IMR-90 (cell line): ENCODE measurements at regions not wholly inside any gene's neighbourhood (a gene's known extent, or its start where the extent isn't known, plus 50 kb on each side); places are given as distances from the start of the nearest gene placed in this dataset.

Experiments
- ATAC-seq: fragments of 200-7000 bp; cut with Tn5 transposase; 2 replicates; pipeline ENCODE4 v1.9.1; 2020; ENCODE audit warnings: low read depth, mild to moderate bottlenecking, moderate library complexity
- BruUV-seq: library from RNA; stranded (reverse); fragments of 400-500 nt; replicated peaks from 2 replicates; lab custom pipeline; 2021; lab: Mats Ljungman, UMichigan
- CTCF ChIA-PET: fragments of 300-600 bp; formaldehyde crosslinking; extraction: SDS; loops from one replicate; lab custom pipeline; 2021; ENCODE audit warnings: antibody characterized with exemption; lab: Yijun Ruan, JAX
- POLR2A ChIA-PET: fragments of 300-600 bp; sonication (Branson Sonifier 250); formaldehyde crosslinking; loops from one replicate; lab custom pipeline; 2022; ENCODE audit warnings: antibody characterized with exemption; ENCODE audit not compliant: unreplicated experiment; lab: Charles Lee
- DNase-seq: peaks from one replicate; pipeline ENCODE4 v3.0.0; 2013
- H2AFZ ChIP-seq: replicated peaks from 2 replicates; pipeline ENCODE3; 2013; ENCODE audit warnings: low read length, mild to moderate bottlenecking; ENCODE audit not compliant: poor library complexity
- H2AK5ac ChIP-seq: 2 replicates; pipeline ENCODE4 v1.6.1; 2013; ENCODE audit warnings: low read depth, low read length, inconsistent platforms
- H2AK9ac ChIP-seq: replicated peaks from 2 replicates; pipeline ENCODE3; 2013; ENCODE audit warnings: mild to moderate bottlenecking, low read depth, low read length, moderate library complexity; ENCODE audit not compliant: poor library complexity
- H2BK120ac ChIP-seq: 2 replicates; pipeline ENCODE4 v1.6.1; 2013; ENCODE audit warnings: low read depth, low read length, inconsistent platforms
- H2BK15ac ChIP-seq: 3 replicates; pipeline ENCODE4 v1.6.1; 2013; ENCODE audit warnings: low read depth, low read length, inconsistent platforms
- H2BK20ac ChIP-seq: 2 replicates; pipeline ENCODE4 v1.6.1; 2013; ENCODE audit warnings: low read depth, mild to moderate bottlenecking, inconsistent platforms, low read length, moderate library complexity
- H2BK5ac ChIP-seq: 2 replicates; pipeline ENCODE4 v1.6.1; 2013; ENCODE audit warnings: mild to moderate bottlenecking, low read depth, low read length, inconsistent platforms; ENCODE audit not compliant: poor library complexity, severe bottlenecking
- H3K14ac ChIP-seq: replicated peaks from 2 replicates; pipeline ENCODE4 v1.6.1; 2013; ENCODE audit warnings: low read depth, low read length, inconsistent platforms
- H3K18ac ChIP-seq: 2 replicates; pipeline ENCODE4 v1.6.1; 2013; ENCODE audit warnings: low read depth, low read length, control low read depth
- H3K23ac ChIP-seq: 2 replicates; pipeline ENCODE4 v1.6.1; 2013; ENCODE audit warnings: low read depth, low read length, inconsistent platforms
- H3K27ac ChIP-seq: 2 replicates; pipeline ENCODE4 v1.5.1; 2013; ENCODE audit warnings: mild to moderate bottlenecking, control low read depth, low read length; ENCODE audit not compliant: insufficient read depth
- H3K27me3 ChIP-seq: 2 replicates; pipeline ENCODE4 v1.6.1; 2013; ENCODE audit warnings: low read length; ENCODE audit not compliant: control insufficient read depth, insufficient read depth
- H3K36me3 ChIP-seq: 2 replicates; pipeline ENCODE4 v1.6.1; 2013; ENCODE audit warnings: low read length, mixed read lengths; ENCODE audit not compliant: control insufficient read depth, insufficient read depth
- H3K4ac ChIP-seq: 2 replicates; pipeline ENCODE4 v1.6.1; 2013; ENCODE audit warnings: low read depth, low read length, inconsistent platforms
- H3K4me1 ChIP-seq: 2 replicates; pipeline ENCODE4 v1.6.1; 2013; ENCODE audit warnings: low read length, mixed read lengths; ENCODE audit not compliant: control insufficient read depth, insufficient read depth
- H3K4me2 ChIP-seq: 2 replicates; pipeline ENCODE4 v1.6.1; 2013; ENCODE audit warnings: low read depth, mild to moderate bottlenecking, control low read depth, low read length, moderate library complexity
- H3K4me3 ChIP-seq: 2 replicates; pipeline ENCODE4 v1.5.1; 2013; ENCODE audit warnings: low read depth, mild to moderate bottlenecking, control low read depth, low read length, moderate library complexity; ENCODE audit not compliant: insufficient read depth
- H3K56ac ChIP-seq: 2 replicates; pipeline ENCODE4 v1.6.1; 2013; ENCODE audit warnings: low read length, inconsistent platforms; ENCODE audit not compliant: insufficient read depth; ENCODE audit errors: extremely low read depth
- H3K79me1 ChIP-seq, 2 experiments: 2 replicates each; pipeline ENCODE4 v1.6.1; 2013; ENCODE audit warnings: low read length in 2 of 2, inconsistent platforms in 1 of 2, low read depth in 1 of 2
- H3K9ac ChIP-seq: 2 replicates; pipeline ENCODE4 v1.6.1; 2013; ENCODE audit warnings: low read depth, low read length, control low read depth
- H3K9me1 ChIP-seq: 2 replicates; pipeline ENCODE4 v1.6.1; 2013; ENCODE audit warnings: low read length, inconsistent platforms; ENCODE audit not compliant: insufficient read depth
- H3K9me3 ChIP-seq: 2 replicates; pipeline ENCODE4 v1.6.1; 2013; ENCODE audit warnings: low read length; ENCODE audit not compliant: control insufficient read depth, insufficient read depth
- H4K20me1 ChIP-seq: 2 replicates; pipeline ENCODE4 v1.6.1; 2013; ENCODE audit warnings: low read length, inconsistent platforms; ENCODE audit not compliant: insufficient read depth
- H4K5ac ChIP-seq: 2 replicates; pipeline ENCODE4 v1.6.1; 2013; ENCODE audit warnings: mild to moderate bottlenecking, low read depth, low read length, control low read depth
- H4K8ac ChIP-seq, 2 experiments: 2 replicates each; pipeline ENCODE4 v1.6.1; 2013; ENCODE audit warnings: low read depth in 2 of 2, low read length in 2 of 2, control low read depth in 1 of 2, inconsistent platforms in 1 of 2
- H4K91ac ChIP-seq: 2 replicates; pipeline ENCODE4 v1.6.1; 2013; ENCODE audit warnings: low read depth, low read length, inconsistent platforms; ENCODE audit not compliant: insufficient read depth
- BHLHE40 ChIP-seq: fragments of 150-350 bp; IDR thresholded peaks from 2 replicates; pipeline ENCODE4 v1.6.1; 2016; ENCODE audit warnings: mild to moderate bottlenecking, low read depth, low read length
- CEBPB ChIP-seq: IDR thresholded peaks from 2 replicates; pipeline ENCODE4 v1.6.1; 2012; ENCODE audit warnings: low read depth, low read length, improper control_type of control experiment
- CHD1 ChIP-seq: IDR thresholded peaks from 2 replicates; pipeline ENCODE4 v1.6.1; 2012; ENCODE audit warnings: low read depth, low read length, improper control_type of control experiment
- FOS ChIP-seq: fragments of 150-350 bp; IDR thresholded peaks from 2 replicates; pipeline ENCODE4 v1.6.1; 2016; ENCODE audit warnings: low read depth, low read length
- MAFK ChIP-seq: IDR thresholded peaks from 2 replicates; pipeline ENCODE4 v1.6.1; 2012; ENCODE audit warnings: low read depth, low read length, improper control_type of control experiment
- MAZ ChIP-seq: IDR thresholded peaks from 2 replicates; pipeline ENCODE4 v1.6.1; 2012; ENCODE audit warnings: low read depth, mild to moderate bottlenecking, low read length, improper control_type of control experiment, moderate library complexity, borderline replicate concordance
- MXI1 ChIP-seq: IDR thresholded peaks from 2 replicates; pipeline ENCODE4 v1.6.1; 2012; ENCODE audit warnings: low read depth, mild to moderate bottlenecking, low read length, moderate library complexity, borderline replicate concordance
- NFE2L2 ChIP-seq: fragments of 150-350 bp; IDR thresholded peaks from 2 replicates; pipeline ENCODE4 v1.6.1; 2016; ENCODE audit warnings: low read depth, mild to moderate bottlenecking, low read length
- POLR2A ChIP-seq: IDR thresholded peaks from 2 replicates; pipeline ENCODE4 v1.6.1; 2012; ENCODE audit warnings: mild to moderate bottlenecking, low read depth, low read length
- RAD21 ChIP-seq: IDR thresholded peaks from 2 replicates; pipeline ENCODE4 v1.6.1; 2012; ENCODE audit warnings: low read length, improper control_type of control experiment
- RCOR1 ChIP-seq: IDR thresholded peaks from 2 replicates; pipeline ENCODE4 v1.6.1; 2012; ENCODE audit warnings: mild to moderate bottlenecking, low read length, improper control_type of control experiment; ENCODE audit not compliant: insufficient replicate concordance
- RFX5 ChIP-seq: IDR thresholded peaks from 2 replicates; pipeline ENCODE4 v1.8.0; 2012; ENCODE audit warnings: low read depth, mild to moderate bottlenecking, low read length, moderate library complexity
- SMC3 ChIP-seq: fragments of 150-350 bp; IDR thresholded peaks from 2 replicates; pipeline ENCODE4 v1.6.1; 2016; ENCODE audit warnings: low read depth, mild to moderate bottlenecking, antibody characterized with exemption, low read length, moderate library complexity
- WGBS, 2 experiments: methylation state at CpG; one replicate each; pipeline versions ENCODE4 v1.1.5 to v1.1.7; 2013; ENCODE audit warnings: missing lambda C conversion rate in 2 of 2; ENCODE audit not compliant: insufficient read length in 1 of 2; ENCODE audit errors: extremely low coverage in 2 of 2; 5-methylcytosine and 5-hydroxymethylcytosine counted together
- dilution Hi-C: fragments of 300-500 bp; cut with HindIII; formaldehyde crosslinking; loops from one replicate; pipeline ENCODE4 v1.14.3; 2018; ENCODE audit warnings: low sequenced_read_pairs; ENCODE audit not compliant: unreplicated experiment
- in situ Hi-C: fragments of 300-500 bp; cut with MboI; formaldehyde crosslinking; loops from 3 replicates; pipeline ENCODE4 v1.14.3; 2019; ENCODE audit warnings: low sequenced_read_pairs, inconsistent platforms, mixed read lengths
- intact Hi-C: fragments of 100-400 bp; cut with micrococcal nuclease; formaldehyde crosslinking; loops from 2 replicates; pipeline ENCODE4 v1.10.0; 2022
- TF ChIP-seq, protein P1 (sequence below): fragments of 150-350 bp; IDR thresholded peaks from 2 replicates; pipeline ENCODE4 v1.6.1; 2016; ENCODE audit warnings: low read depth, mild to moderate bottlenecking, low read length, moderate library complexity, borderline replicate concordance
- TF ChIP-seq, protein P2 (sequence below): fragments of 150-350 bp; IDR thresholded peaks from 2 replicates; pipeline ENCODE4 v1.6.1; 2017; ENCODE audit warnings: mild to moderate bottlenecking, antibody characterized with exemption, low read length, low read depth
- TF ChIP-seq, protein P3 (sequence below): conservative IDR thresholded peaks from 2 replicates; pipeline ENCODE4 v1.5.1; 2012; ENCODE audit warnings: mild to moderate bottlenecking, low read depth, low read length, improper control_type of control experiment

DNA sequence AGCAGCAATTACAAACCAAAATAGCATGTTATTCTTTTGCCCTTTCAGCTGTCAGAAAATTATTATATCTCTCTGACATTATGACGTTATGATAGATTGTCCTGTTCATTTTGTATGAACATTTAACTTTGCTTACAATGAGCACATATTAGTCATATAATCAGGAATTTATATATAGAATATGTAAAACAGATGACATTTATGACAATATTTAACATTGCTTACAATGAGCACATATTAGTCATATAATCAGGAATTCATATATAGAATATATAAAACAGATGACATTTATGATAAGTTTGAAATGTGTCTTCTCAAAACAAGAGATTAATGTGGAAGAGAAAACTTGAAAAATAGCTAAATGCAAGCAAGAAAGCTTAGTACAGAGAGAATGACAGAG, 1180.2 kb downstream of the CDH12 start:
- no peak overlapping the region for H2BK120ac ChIP-seq
- H4K20me1 ChIP-seq: no peaks in the 10 kb centered on the region
- ChIA-PET POLR2A (no interaction called here), CTCF (interaction anchor here (0.7 kb wide), 1 partner anchor 13 kb away, joined by 3 read pairs; no protein-coding TSS in a partner anchor)
- no TSS peak for BruUV-seq
- H3K27ac ChIP-seq: no peak overlapping the region
- H3K4me2 ChIP-seq: no peak overlapping the region
- H4K8ac ChIP-seq: no peak overlapping the region
- in situ Hi-C loops (no loop called here), dilution Hi-C loops (no loop called here), intact Hi-C loops (no loop called here)
- no CpG with 5 or more reads among the region's 1 CpG for WGBS, 2 experiments
- H2BK20ac ChIP-seq: no peak overlapping the region
- H3K36me3 ChIP-seq: no peaks in the 10 kb centered on the region
- no peak overlapping the region for H4K5ac ChIP-seq
- ATAC-seq (no peak), DNase-seq (no peak)
- no peak overlapping the region for H3K14ac ChIP-seq
- H3K18ac ChIP-seq: no peak overlapping the region
- no peaks in the 10 kb centered on the region for H3K27me3 ChIP-seq
- no peak overlapping the region for H2BK15ac ChIP-seq
- no peaks in the 10 kb centered on the region for H3K79me1 ChIP-seq
- no peak overlapping the region for H3K56ac ChIP-seq
- H4K91ac ChIP-seq: no peak overlapping the region
- H3K9ac ChIP-seq: no peak overlapping the region
- no peak overlapping the region for H3K4ac ChIP-seq
- no peaks in the 10 kb centered on the region for H3K4me1 ChIP-seq
- H3K9me3 ChIP-seq: no peaks in the 10 kb centered on the region
- H2AK9ac ChIP-seq: no peak overlapping the region
- H2BK5ac ChIP-seq: no peak overlapping the region
- H3K9me1 ChIP-seq: no peaks in the 10 kb centered on the region
- H3K4me3 ChIP-seq: no peak overlapping the region
- H2AFZ ChIP-seq: no peak overlapping the region
- H3K23ac ChIP-seq: no peak overlapping the region
- H2AK5ac ChIP-seq: no peak overlapping the region
- TF ChIP-seq MXI1 (no peak), RFX5 (no peak), SMC3 (no peak), CEBPB (no peak), MAZ (no peak), MAFK (no peak), CHD1 (no peak), NFE2L2 (no peak), RAD21 (no peak), RCOR1 (no peak), FOS (no peak), BHLHE40 (no peak), POLR2A (no peak)
- TF ChIP-seq, protein P1, sequence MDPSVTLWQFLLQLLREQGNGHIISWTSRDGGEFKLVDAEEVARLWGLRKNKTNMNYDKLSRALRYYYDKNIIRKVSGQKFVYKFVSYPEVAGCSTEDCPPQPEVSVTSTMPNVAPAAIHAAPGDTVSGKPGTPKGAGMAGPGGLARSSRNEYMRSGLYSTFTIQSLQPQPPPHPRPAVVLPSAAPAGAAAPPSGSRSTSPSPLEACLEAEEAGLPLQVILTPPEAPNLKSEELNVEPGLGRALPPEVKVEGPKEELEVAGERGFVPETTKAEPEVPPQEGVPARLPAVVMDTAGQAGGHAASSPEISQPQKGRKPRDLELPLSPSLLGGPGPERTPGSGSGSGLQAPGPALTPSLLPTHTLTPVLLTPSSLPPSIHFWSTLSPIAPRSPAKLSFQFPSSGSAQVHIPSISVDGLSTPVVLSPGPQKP: no peak
- TF ChIP-seq, protein P2, sequence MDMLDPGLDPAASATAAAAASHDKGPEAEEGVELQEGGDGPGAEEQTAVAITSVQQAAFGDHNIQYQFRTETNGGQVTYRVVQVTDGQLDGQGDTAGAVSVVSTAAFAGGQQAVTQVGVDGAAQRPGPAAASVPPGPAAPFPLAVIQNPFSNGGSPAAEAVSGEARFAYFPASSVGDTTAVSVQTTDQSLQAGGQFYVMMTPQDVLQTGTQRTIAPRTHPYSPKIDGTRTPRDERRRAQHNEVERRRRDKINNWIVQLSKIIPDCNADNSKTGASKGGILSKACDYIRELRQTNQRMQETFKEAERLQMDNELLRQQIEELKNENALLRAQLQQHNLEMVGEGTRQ: no peak
- TF ChIP-seq, protein P3, sequence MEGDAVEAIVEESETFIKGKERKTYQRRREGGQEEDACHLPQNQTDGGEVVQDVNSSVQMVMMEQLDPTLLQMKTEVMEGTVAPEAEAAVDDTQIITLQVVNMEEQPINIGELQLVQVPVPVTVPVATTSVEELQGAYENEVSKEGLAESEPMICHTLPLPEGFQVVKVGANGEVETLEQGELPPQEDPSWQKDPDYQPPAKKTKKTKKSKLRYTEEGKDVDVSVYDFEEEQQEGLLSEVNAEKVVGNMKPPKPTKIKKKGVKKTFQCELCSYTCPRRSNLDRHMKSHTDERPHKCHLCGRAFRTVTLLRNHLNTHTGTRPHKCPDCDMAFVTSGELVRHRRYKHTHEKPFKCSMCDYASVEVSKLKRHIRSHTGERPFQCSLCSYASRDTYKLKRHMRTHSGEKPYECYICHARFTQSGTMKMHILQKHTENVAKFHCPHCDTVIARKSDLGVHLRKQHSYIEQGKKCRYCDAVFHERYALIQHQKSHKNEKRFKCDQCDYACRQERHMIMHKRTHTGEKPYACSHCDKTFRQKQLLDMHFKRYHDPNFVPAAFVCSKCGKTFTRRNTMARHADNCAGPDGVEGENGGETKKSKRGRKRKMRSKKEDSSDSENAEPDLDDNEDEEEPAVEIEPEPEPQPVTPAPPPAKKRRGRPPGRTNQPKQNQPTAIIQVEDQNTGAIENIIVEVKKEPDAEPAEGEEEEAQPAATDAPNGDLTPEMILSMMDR: no peak
